Suppressor macrophage treated with lipopolysaccharide for 4 hours (primary cell): ENCODE measurements at regions not wholly inside any gene's neighbourhood (a gene's known extent, or its start where the extent isn't known, plus 50 kb on each side); places are given as distances from the start of the nearest gene placed in this dataset.

Source experiments
- DNase-seq: peaks from one replicate; pipeline ENCODE4 v3.0.0-alpha.2; 2020

- DNase-seq = no peak
Measured at GRCh38 chr10:106520698-106521097, 643.8 kb downstream of the SORCS1 start.

GRCh38 chr10:106519376-106520030 is 645.0 kb downstream of the SORCS1 start:
- no peak for DNase-seq

DNA sequence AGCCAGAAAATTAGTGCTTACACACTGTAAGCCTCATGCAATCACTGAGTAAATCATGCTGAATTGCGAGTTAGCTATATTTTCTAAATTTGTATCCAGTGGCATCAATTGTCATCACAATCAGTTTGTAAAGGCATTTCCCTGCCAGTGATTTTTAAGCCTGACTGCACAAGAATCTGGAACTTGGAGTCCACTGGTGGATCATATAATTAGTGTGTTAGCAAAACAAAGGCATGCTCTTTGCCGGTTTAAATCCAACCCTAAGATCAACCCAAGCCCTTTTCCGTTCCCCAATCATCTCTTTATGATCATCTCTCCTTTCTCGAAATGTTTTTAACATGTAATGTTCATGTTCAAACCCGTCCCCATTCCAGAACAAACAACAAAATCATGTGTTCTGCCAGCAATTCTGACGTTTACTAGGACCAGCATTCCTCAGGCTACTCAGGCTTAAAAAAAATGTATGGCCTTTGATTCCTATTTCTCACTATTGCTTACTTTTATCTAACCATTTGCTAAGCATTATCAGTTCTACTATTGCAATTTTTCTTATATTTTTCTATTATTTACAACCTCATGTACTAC is 649.2 kb downstream of the SORCS1 start:
- no peak for DNase-seq

GRCh38 chr10:106513352-106513771 is 651.1 kb downstream of the SORCS1 start:
- DNase-seq = no peak

DNA sequence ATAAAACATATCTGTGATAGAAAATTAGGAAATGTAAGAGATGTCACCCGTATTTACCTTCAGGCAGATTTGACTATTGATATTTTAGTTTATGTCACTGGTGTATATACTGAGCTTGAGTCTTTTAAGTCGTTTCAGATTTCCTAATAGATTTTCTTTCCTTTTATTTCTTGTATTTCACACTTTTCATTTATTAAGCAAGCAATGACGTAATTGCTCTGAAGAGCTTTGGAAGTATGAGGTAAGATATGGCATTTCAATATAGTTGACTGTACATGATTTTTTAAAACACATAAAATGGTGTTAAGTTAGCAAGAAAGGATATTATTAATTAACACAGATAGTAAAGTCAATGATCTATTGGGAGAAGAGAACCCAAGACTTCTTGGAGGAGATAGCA is 652.6 kb downstream of the SORCS1 start:
- no peak for DNase-seq

DNA sequence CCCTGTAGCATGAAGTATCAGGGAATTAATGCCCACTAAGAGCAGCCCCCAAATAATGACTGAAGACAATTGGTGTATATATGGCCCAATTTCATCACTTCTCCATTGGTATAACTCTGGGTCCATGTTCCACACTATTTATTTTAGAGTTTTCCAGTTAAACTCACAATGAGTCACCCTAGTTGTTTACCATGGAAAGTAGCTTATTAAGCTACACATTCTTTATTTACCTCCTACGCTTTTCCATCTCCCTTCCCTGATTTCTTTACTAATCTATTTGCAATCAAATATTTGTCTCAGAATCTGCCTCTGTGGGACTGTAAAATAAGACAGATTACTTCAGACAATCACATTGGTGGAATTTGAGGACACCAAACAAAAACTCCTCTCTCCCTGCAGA is 655.6 kb downstream of the SORCS1 start:
- DNase-seq = no peak

DNA sequence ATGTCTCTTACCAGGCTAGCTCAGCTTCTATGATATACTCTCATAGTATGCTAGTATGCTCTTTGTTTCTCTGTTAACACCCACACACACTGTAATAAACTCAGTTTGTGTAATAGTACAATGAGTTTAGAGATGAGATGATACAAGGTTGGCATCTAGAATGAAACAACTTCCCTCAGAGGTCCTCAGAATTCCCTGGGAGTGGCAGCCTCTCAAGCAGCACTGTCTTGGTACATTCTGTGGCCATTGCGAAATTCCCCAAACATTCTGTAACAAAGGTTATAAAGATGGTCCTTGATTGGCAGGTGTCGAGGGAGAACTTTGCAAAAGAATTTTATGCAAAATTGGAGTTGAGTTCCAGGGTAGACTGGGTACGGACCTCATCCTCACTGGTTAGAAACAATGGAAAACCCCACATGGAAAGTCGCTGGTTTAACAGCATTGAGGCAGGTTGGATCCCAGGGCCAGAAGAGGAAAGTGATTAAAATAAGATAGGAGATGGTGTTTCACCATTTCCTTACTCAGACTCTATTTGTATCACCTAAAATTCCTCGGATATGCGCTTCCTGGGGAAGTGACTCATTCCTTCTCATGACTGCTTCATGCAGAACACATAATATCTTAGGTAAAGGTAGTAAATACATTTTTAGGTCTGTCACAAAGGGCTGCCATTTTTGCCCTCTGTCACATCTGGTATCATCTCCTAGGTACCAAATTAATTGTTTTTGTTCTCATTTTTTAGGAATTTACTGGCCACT is 657.8 kb downstream of the SORCS1 start:
- no peak for DNase-seq

- DNase-seq = no peak
Measured at GRCh38 chr10:106504536-106504935, 660.0 kb downstream of the SORCS1 start.

DNA sequence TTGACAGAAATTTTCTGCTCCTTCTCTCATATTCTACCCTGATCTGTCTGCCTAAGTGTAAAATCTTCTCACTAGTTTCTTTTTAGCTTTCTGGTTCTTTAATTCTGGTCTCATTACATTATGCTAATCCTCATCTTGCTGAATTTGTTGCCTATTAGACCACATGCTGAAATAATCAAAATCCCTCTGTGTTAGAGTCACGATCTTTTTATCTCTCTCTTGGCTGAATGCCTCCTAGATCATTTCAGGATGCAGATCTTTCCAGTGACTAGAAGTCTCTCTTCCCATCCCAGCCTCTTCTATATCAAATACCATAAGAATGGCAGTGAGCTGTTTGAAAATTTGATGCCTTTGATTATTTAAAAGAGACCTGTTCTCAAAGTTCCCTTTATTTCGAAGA is 661.9 kb downstream of the SORCS1 start:
- no peak for DNase-seq

- no peak for DNase-seq
Measured at GRCh38 chr10:106500925-106501525, 663.5 kb downstream of the SORCS1 start.

- no peak for DNase-seq
Measured at GRCh38 chr10:106500041-106500924, 664.2 kb downstream of the SORCS1 start.

DNA sequence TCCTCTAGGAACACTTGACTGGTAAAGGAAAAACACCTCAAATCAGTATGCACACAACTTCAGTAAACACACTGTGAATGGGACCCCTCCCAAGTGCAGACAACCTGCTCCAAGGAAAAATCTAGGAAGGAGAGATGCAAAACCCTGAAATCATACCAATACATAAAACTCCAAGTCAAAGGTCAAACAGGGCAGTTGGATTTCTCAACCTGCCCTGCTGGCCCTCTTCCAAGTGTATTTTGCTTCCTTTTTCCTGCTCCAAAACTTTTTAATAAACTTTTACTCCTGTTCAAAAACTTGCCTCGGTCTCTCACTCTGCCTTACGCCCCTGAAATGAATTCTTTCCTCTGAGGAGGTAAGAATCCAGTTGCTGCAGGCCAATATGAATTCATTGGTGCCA is 665.1 kb downstream of the SORCS1 start:
- DNase-seq = no peak

GRCh38 chr10:106498675-106499074 is 665.8 kb downstream of the SORCS1 start:
- DNase-seq = no peak

DNA sequence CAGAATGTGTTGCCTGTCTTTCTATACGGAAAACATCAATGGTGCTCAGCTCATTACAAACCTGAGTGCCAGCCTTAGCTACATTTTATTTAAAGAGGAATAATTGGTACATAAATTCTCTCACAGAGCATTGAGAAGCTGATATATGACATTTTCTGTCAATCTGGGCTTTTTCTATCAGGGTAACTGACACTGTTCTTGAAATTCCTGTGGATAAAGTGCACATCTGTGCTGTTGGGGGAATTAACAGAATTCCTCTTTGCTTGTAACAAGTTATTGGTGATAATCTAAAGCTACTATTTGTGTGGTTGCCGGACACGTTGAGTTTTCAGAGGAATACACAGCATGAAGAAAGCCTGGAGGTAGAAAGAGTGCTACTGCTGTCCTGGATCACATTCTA is 668.6 kb downstream of the SORCS1 start:
- DNase-seq = no peak

DNA sequence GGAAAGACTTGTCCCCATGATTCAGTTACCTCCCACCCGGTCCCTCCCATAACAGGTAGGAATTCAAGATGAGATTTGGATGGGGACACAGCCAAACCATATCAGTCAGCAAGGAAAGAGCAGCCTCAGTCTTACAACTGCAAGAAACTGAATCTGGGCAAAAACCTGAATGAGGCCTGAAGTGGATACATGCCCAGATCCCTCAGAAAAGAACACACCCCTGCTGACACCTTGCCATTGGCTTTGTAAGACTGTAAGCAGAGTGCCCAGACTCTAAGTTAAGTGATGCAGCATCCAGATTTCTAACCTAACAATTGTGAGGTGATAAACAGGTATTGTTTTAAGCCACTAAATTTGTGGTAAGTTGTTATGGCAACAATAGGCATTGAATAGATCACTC is 670.8 kb downstream of the SORCS1 start:
- DNase-seq = no peak

GRCh38 chr10:106493226-106493625 is 671.3 kb downstream of the SORCS1 start:
- DNase-seq = no peak

DNA sequence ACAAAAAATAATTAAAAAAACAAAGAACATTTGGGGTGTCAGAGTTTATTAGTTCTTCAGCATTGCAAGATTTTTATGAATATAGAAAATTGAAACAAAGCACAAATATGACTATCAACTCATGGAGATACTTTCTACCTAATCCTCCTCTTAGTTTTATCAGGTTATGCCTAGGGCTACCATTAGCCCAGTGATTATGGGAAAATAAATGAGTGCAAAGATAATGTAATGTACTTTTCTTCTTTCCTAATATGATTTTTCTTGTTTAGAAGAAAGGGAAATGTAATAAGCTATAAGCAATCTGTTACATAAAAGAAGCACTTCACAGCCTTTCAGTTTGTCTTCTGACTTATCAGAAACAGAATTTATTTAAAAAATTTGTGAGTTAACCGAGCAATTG is 676.8 kb downstream of the SORCS1 start:
- no peak for DNase-seq

DNA sequence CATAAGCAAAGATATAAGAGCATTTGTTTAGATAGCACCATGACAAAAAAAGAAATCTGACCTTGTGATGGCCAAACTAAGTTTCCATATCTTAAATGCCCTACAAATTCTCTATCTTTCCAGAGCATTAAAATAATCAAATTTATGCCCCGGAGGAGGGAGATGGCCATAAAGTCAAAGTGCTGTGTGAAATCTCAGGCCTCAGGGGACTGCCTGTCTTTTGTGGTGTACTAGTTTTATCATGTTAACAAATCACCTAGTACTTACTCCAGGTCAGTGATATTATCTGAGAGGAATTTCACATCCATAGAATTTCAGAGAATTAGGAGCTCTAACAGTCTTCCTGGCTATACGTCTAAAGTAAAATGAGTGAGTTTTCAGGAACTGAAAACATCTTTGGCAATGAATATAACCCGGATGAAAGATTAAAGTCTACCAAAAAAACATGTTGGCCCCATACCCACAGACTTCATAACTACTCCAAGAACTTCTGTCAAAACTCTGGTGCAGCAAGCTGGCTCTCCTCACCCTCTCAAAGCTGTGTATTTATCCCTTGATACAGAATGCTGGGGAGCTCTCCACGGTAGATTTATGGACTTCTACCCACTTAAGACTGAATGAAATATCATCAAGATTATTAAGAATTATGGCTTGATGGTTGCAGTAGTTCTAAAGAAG is 682.8 kb downstream of the SORCS1 start:
- no peak for DNase-seq

GRCh38 chr10:106479636-106480035 is 684.9 kb downstream of the SORCS1 start:
- no peak for DNase-seq

GRCh38 chr10:106474876-106475275 is 689.6 kb downstream of the SORCS1 start:
- DNase-seq = no peak

DNA sequence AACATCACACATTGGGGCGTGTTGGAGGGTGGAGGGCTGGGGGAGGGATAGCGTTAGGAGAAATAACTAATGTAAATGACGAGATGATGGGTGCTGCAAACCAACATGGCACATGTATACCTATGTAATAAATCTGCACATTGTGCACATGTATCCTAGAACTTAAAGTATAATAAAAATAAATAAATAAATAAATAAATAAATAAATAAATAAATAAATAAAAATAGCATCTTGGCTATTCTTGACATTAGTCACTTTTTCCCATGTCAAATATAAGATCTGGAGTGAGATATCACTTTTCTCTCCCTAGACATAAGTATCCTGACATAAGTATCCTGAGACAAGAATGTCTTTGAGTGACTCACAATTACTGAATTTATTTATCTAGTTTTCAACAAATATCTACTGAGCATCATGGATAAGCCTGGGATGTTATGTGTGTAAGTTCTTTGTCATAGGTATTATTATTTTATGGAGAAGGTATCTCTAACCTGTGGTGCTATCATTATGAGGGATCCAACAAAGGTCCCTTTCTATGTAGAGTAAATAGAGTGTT is 691.3 kb downstream of the SORCS1 start:
- DNase-seq = no peak

DNA sequence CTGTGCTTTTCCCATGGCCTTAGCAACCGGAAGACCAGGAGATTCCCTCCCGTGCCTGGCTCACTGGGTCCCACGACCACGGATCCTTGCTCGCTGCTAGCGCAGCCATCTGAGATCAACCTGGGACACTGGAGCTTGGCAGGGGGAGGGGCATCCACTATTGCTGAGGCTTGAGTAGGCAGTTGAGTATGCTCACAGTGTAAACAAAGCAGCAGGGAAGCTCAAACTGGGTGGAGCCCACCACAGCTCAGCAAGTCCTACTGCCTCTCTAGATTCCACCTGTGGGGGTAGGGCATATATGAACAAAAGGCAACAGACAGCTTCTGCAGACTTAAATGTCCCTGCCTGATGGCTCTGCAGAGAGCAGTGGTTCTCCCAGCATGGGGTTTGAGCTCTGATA is 697.0 kb downstream of the SORCS1 start:
- DNase-seq = no peak
